ENCODE measurements at regions not wholly inside any gene's neighbourhood (a gene's known extent, or its start where the extent isn't known, plus 50 kb on each side); places are given as distances from the start of the nearest gene placed in this dataset.

- ChIA-PET CTCF (no interaction called here), POLR2A (no interaction called here)
- Mint-ChIP-seq H3K27me3 (peaks cover 8% of the 10 kb centered on the region), H3K27ac (no peak overlapping the region), H3K4me3 (no peak overlapping the region), H3K4me1 (no peaks in the 10 kb centered on the region), H3K9me3 (ENCODE audit: insufficient read depth) (peaks cover 3% of the 10 kb centered on the region)
- Histone ChIP-seq H3K4me2 (replicated peaks; ENCODE audit: low read depth, low read length, poor library complexity, severe bottlenecking) (no peak overlapping the region), H3K4me3 (ENCODE audit: control extremely low read depth in 1 of 5, extremely low read depth in 1 of 5, insufficient read depth in 1 of 5, low read depth in 2 of 5, low read length in 4 of 5) (no peak overlapping the region), H3K27me3 (replicated peaks in 1 of 4; ENCODE audit: control extremely low read depth in 1 of 4, control insufficient read depth in 3 of 4, insufficient read depth in 4 of 4, low read length in 3 of 4) (no peaks in the 10 kb centered on the region), H3K9ac (ENCODE audit: low read length) (no peak overlapping the region), H3K36me3 (replicated peaks in 1 of 2; ENCODE audit: control extremely low read depth in 1 of 2, control insufficient read depth in 1 of 2, extremely low read depth in 1 of 2, insufficient read depth in 2 of 2, low read length in 1 of 2) (no peaks in the 10 kb centered on the region), H3K9me3 (ENCODE audit: control extremely low read depth in 1 of 3, control insufficient read depth in 2 of 3, insufficient read depth in 1 of 3, low read length in 2 of 3) (no peaks in the 10 kb centered on the region), H3K4me1 (ENCODE audit: control insufficient read depth in 2 of 2, insufficient read depth in 2 of 2, low read length in 2 of 2) (no peaks in the 10 kb centered on the region), H2AFZ (ENCODE audit: insufficient read depth, low read depth, low read length, poor library complexity, severe bottlenecking) (no peak overlapping the region), H3K79me2 (ENCODE audit: control insufficient read depth, insufficient read depth, low read length) (no peaks in the 10 kb centered on the region), H3K27ac (ENCODE audit: low read length in 2 of 2) (no peak overlapping the region), H4K20me1 (ENCODE audit: control insufficient read depth, insufficient read depth, low read length, poor library complexity, severe bottlenecking) (no peaks in the 10 kb centered on the region)
- TF ChIP-seq EZH2 (IDR thresholded peaks at IDR 0.05; ENCODE audit: borderline replicate concordance, insufficient read depth, low read depth, low read length, poor library complexity, severe bottlenecking) (no peak), CTCF (IDR thresholded peaks at IDR 0.05) (no peak)
- WGBS (ENCODE audit: insufficient coverage): 95% methylated on average over 4 of the region's 4 CpGs
- DNase-seq (no peak), ATAC-seq (ENCODE audit: low read depth) (no peak)
- intact Hi-C loops (cut with micrococcal nuclease): no loop called here
Observed at GRCh38 chr10:111303887-111304286, 227.1 kb downstream of the ADRA2A start.

GRCh38 chr10:111316722-111317212 is 239.9 kb downstream of the ADRA2A start:
- intact Hi-C loops (cut with micrococcal nuclease): no loop called here
- ChIA-PET POLR2A (no interaction called here), CTCF (no interaction called here)
- no peak overlapping the region for H3K4me3 Mint-ChIP-seq
- Histone ChIP-seq H3K4me1 (ENCODE audit: control insufficient read depth in 2 of 2, insufficient read depth in 2 of 2, low read length in 2 of 2) (no peaks in the 10 kb centered on the region), H4K20me1 (ENCODE audit: control insufficient read depth, insufficient read depth, low read length, poor library complexity, severe bottlenecking) (no peaks in the 10 kb centered on the region), H3K9ac (ENCODE audit: low read length) (no peak overlapping the region), H3K36me3 (replicated peaks in 1 of 2; ENCODE audit: control extremely low read depth in 1 of 2, control insufficient read depth in 1 of 2, extremely low read depth in 1 of 2, insufficient read depth in 2 of 2, low read length in 1 of 2) (no peaks in the 10 kb centered on the region), H3K4me2 (replicated peaks; ENCODE audit: low read depth, low read length, poor library complexity, severe bottlenecking) (no peak overlapping the region), H3K27ac (ENCODE audit: low read length in 2 of 2) (no peak overlapping the region), H3K79me2 (ENCODE audit: control insufficient read depth, insufficient read depth, low read length) (no peaks in the 10 kb centered on the region), H3K9me3 (ENCODE audit: control extremely low read depth in 1 of 3, control insufficient read depth in 2 of 3, insufficient read depth in 1 of 3, low read length in 2 of 3) (no peaks in the 10 kb centered on the region), H3K4me3 (ENCODE audit: control extremely low read depth in 1 of 5, extremely low read depth in 1 of 5, insufficient read depth in 1 of 5, low read depth in 2 of 5, low read length in 4 of 5) (no peak overlapping the region), H3K27me3 (replicated peaks in 1 of 4; ENCODE audit: control extremely low read depth in 1 of 4, control insufficient read depth in 3 of 4, insufficient read depth in 4 of 4, low read length in 3 of 4) (peaks cover 0 to 4% (median 2%) of the 10 kb centered on the region in 4 experiments), H2AFZ (ENCODE audit: insufficient read depth, low read depth, low read length, poor library complexity, severe bottlenecking) (no peak overlapping the region)
- no peaks in the 10 kb centered on the region for H3K4me1 Mint-ChIP-seq
- DNase-seq: no peak
- H3K9me3 Mint-ChIP-seq (ENCODE audit: insufficient read depth): peaks cover 3% of the 10 kb centered on the region
- no peak for ATAC-seq (ENCODE audit: low read depth)
- WGBS (ENCODE audit: insufficient coverage): 53% methylated on average over 2 of the region's 4 CpGs
- peaks cover 26% of the 10 kb centered on the region for H3K27me3 Mint-ChIP-seq
- TF ChIP-seq EZH2 (IDR thresholded peaks at IDR 0.05; ENCODE audit: borderline replicate concordance, insufficient read depth, low read depth, low read length, poor library complexity, severe bottlenecking) (no peak), CTCF (IDR thresholded peaks at IDR 0.05) (no peak)
- H3K27ac Mint-ChIP-seq: no peak overlapping the region
